ENCODE measurements at regions not wholly inside any gene's neighbourhood (a gene's known extent, or its start where the extent isn't known, plus 50 kb on each side); places are given as distances from the start of the nearest gene placed in this dataset.

GRCh38 chr1:218882454-218882853 lies 291.2 kb upstream of the LYPLAL1 start:
- H3K4me3 ChIP-seq = no peak overlapping the region
- no peaks in the 10 kb centered on the region for H3K9me3 ChIP-seq
- 96% methylated on average over 6 of the region's 6 CpGs for WGBS
- no peaks in the 10 kb centered on the region for H3K36me3 ChIP-seq
- no peaks in the 10 kb centered on the region for H3K27me3 ChIP-seq (replicated peaks; ENCODE audit: insufficient read depth)
- TF ChIP-seq POLR2A (IDR thresholded peaks at IDR 0.05) (no peak), POLR2AphosphoS5 (IDR thresholded peaks at IDR 0.05) (no peak), CTCF (IDR thresholded peaks at IDR 0.05) (no peak)
- no peaks in the 10 kb centered on the region for H3K4me1 ChIP-seq (replicated peaks)
- no peak overlapping the region for H3K27ac ChIP-seq
- intact Hi-C loops (cut with DNase I) = loop anchor here (10.0 kb wide), 1 partner anchor 528 kb away; no protein-coding TSS in a partner anchor
- no peak for DNase-seq (ENCODE audit: low spot score)

DNA sequence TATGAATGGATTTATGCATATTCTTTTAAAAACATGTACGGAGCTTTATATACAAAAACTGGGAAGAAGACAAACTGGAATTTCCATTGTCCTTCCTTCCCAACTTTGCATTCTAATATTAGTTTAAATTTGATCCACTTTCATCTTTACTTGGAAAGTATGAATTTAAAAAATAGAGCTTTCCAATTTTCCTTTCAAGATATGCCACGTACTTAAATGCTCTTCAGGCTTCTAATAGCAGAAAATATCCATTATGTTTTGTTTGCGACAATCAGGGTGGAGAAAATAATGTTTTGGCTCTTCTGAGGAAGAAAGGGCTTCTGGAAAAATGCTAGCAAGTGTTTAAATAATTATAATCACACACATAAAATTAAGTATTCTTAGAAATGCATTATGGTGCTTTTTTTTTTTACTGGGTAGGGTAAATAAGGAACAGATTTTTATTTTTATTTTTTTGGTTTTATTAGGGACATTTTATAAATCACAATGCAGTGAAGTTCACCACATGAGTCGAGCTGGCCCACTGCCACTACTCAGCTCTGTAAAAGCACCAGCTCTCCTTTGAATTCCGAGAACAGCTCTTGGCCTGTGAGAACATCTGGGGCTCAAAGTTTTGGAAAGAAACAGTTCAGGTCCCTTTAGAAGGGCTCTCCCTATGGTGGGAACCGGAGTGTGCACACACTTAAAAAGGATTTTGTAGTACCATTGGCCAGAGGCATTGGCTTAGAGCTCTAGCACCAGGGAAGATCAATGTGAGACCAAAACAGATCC lies 287.4 kb upstream of the LYPLAL1 start:
- intact Hi-C loops (cut with DNase I) = loop anchor here (10.0 kb wide), 1 partner anchor 531 kb away; no protein-coding TSS in a partner anchor
- Histone ChIP-seq H3K36me3 (no peaks in the 10 kb centered on the region), H3K27ac (peak overlapping the region in 1 of 2 donors; percentile 26), H3K27me3 (replicated peaks; ENCODE audit: insufficient read depth) (no peaks in the 10 kb centered on the region), H3K4me1 (replicated peaks) (no peaks in the 10 kb centered on the region), H3K9me3 (no peaks in the 10 kb centered on the region), H3K4me3 (no peak overlapping the region)
- TF ChIP-seq POLR2A (IDR thresholded peaks at IDR 0.05) = no peak
- peak; percentile 7 for TF ChIP-seq POLR2AphosphoS5 (IDR thresholded peaks at IDR 0.05)
- 26% methylated on average over 6 of the region's 6 CpGs for WGBS
- peak; percentile 27 for DNase-seq (ENCODE audit: low spot score)

DNA sequence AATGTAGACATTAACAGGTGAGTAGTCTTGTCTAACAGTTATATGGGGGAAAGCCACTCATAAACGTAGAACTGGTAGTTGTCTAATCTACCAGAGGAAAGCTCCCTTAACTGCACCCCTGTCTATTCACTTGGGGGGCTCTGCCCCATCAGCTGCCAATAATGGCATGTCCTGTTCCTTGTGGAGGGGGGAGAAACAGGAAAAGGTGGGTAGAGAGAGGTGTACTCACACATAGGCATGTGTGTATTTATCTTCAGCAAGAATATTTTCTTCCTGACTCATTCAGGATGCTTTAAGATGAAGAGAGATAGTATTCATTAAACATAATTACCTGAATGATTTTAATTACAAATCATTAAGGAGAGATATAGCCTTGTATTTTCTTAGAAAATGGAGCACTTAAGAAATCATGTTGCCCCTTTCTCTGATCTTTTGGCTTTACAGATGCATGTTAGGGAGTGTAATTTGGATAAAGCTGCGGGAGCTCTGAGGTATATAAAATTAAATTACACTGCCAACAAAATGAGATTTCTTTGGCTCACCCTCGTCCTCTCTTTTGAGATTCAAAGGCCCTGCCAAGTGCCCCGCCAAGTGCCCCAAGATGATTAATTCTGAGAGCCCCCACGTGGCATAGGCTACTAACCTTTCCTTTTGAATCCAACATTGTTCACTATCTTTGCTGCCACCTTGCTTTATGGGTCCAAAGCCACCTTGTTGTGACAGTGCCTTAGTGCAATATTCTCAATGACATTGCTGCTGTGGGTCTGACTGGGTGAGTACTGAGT lies 286.3 kb upstream of the LYPLAL1 start:
- Histone ChIP-seq H3K9me3 (no peaks in the 10 kb centered on the region), H3K27ac (no peak overlapping the region), H3K4me1 (replicated peaks) (no peaks in the 10 kb centered on the region), H3K4me3 (no peak overlapping the region), H3K36me3 (no peaks in the 10 kb centered on the region), H3K27me3 (replicated peaks; ENCODE audit: insufficient read depth) (no peaks in the 10 kb centered on the region)
- intact Hi-C loops (cut with DNase I) = loop anchor here (10.0 kb wide), 1 partner anchor 533 kb away; no protein-coding TSS in a partner anchor
- WGBS = 36% methylated on average over 5 of the region's 5 CpGs
- DNase-seq (ENCODE audit: low spot score) = no peak
- TF ChIP-seq CTCF (IDR thresholded peaks at IDR 0.05) (no peak), POLR2AphosphoS5 (IDR thresholded peaks at IDR 0.05) (no peak), POLR2A (IDR thresholded peaks at IDR 0.05) (no peak)

DNA sequence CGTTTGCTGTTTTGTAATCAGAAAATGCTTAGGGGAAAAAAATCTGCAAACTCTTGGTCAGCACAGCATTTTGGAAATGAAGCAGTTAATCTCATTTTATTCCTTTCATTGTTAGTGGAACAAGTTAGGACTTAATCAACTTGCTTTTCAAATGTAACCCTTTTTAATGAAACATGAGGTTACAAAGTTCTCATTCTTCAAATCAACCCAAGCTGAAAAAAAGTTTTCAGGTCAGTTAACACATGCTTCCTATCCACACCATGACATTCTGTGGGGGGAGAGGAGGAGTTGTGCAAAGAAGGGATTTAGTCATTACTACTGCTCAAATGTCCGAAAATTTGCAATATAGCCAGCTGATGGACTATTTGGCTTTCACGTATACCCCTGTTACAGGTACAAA lies 283.2 kb upstream of the LYPLAL1 start:
- no peaks in the 10 kb centered on the region for H3K27me3 ChIP-seq (replicated peaks; ENCODE audit: insufficient read depth)
- H3K4me1 ChIP-seq (replicated peaks) = no peaks in the 10 kb centered on the region
- H3K9me3 ChIP-seq = no peaks in the 10 kb centered on the region
- no peak overlapping the region for H3K27ac ChIP-seq
- no peaks in the 10 kb centered on the region for H3K36me3 ChIP-seq
- no peak overlapping the region for H3K4me3 ChIP-seq
- WGBS = 66% methylated on average over 3 of the region's 3 CpGs
- intact Hi-C loops (cut with DNase I) = no loop called here
- no peak for DNase-seq (ENCODE audit: low spot score)
- TF ChIP-seq POLR2AphosphoS5 (IDR thresholded peaks at IDR 0.05) = no peak
- TF ChIP-seq POLR2A (IDR thresholded peaks at IDR 0.05) = no peak
- TF ChIP-seq CTCF (IDR thresholded peaks at IDR 0.05) = no peak

DNA sequence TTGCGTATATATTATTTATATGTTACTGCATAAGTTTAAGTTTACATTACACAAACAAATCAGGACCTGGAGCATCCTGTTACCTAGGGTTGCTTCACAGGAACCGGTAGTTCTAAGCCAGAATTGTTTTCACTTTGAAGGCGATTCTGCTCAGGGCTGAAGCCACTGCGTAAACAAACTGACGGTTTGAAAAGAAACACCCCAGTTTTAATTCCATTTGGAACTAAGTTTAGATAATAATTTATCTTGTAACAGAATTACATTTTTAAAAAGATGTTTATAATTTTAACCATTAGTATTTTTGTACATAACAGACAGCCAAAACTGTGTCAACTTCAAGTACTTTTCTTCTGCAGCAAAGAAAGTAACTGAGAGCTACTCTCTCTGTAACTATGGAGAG lies 282.1 kb upstream of the LYPLAL1 start:
- Histone ChIP-seq H3K4me3 (no peak overlapping the region), H3K9me3 (no peaks in the 10 kb centered on the region), H3K36me3 (no peaks in the 10 kb centered on the region), H3K27me3 (replicated peaks; ENCODE audit: insufficient read depth) (no peaks in the 10 kb centered on the region), H3K4me1 (replicated peaks) (no peaks in the 10 kb centered on the region), H3K27ac (no peak overlapping the region)
- DNase-seq (ENCODE audit: low spot score) = no peak
- intact Hi-C loops (cut with DNase I) = no loop called here
- 55% methylated on average over 5 of the region's 5 CpGs for WGBS
- TF ChIP-seq POLR2A (IDR thresholded peaks at IDR 0.05) = no peak
- TF ChIP-seq POLR2AphosphoS5 (IDR thresholded peaks at IDR 0.05) = no peak
- TF ChIP-seq CTCF (IDR thresholded peaks at IDR 0.05) = no peak
